NCI-H2227 treated with DMSO at 0.1 percent for 48 hours (cell line): ENCODE measurements at regions not wholly inside any gene's neighbourhood (a gene's known extent, or its start where the extent isn't known, plus 50 kb on each side); places are given as distances from the start of the nearest gene placed in this dataset.
"Not testable (repeated sequence)": the region's sequence is repeated elsewhere in the genome, so short reads cannot be mapped to it uniquely, and the experiment has no call there.

ENCODE experiments used
- DNase-seq: peaks from one replicate; lab custom pipeline; 2025; lab: John Stamatoyannopoulos, UW

GRCh38 chr13:62104136-62104535, 688.5 kb upstream of the PCDH20 start:
- not testable (repeated sequence) for DNase-seq

GRCh38 chr13:62096652-62097051, 681.0 kb upstream of the PCDH20 start:
- DNase-seq: no peak

- no peak for DNase-seq
Measured at GRCh38 chr13:62094932-62095331, 679.3 kb upstream of the PCDH20 start.

GRCh38 chr13:62093984-62094780, 678.5 kb upstream of the PCDH20 start:
- DNase-seq: peak; percentile 66

- no peak for DNase-seq
Measured at GRCh38 chr13:62092949-62093348, 677.3 kb upstream of the PCDH20 start.

- no peak for DNase-seq
Measured at GRCh38 chr13:62092536-62092935, 676.9 kb upstream of the PCDH20 start.

- DNase-seq: no peak
Measured at GRCh38 chr13:62088165-62088564, 672.5 kb upstream of the PCDH20 start.

GRCh38 chr13:62087124-62087523, 671.5 kb upstream of the PCDH20 start:
- DNase-seq: peak; percentile 43

- no peak for DNase-seq
Measured at GRCh38 chr13:62085337-62086229, 669.9 kb upstream of the PCDH20 start.

GRCh38 chr13:62084728-62085127, 669.1 kb upstream of the PCDH20 start:
- no peak for DNase-seq

GRCh38 chr13:62067821-62068220, 652.2 kb upstream of the PCDH20 start:
- DNase-seq: no peak

GRCh38 chr13:62065016-62065415, 649.4 kb upstream of the PCDH20 start:
- no peak for DNase-seq

- DNase-seq: no peak
Measured at GRCh38 chr13:62061751-62062150, 646.1 kb upstream of the PCDH20 start.

- no peak for DNase-seq
Measured at GRCh38 chr13:62060570-62060969, 644.9 kb upstream of the PCDH20 start.

GRCh38 chr13:62057286-62057685, 641.6 kb upstream of the PCDH20 start:
- DNase-seq: peak; percentile 47

GRCh38 chr13:62049992-62050391, 634.3 kb upstream of the PCDH20 start:
- no peak for DNase-seq

GRCh38 chr13:62046512-62046911, 630.9 kb upstream of the PCDH20 start:
- DNase-seq: no peak

GRCh38 chr13:62043600-62043999, 628.0 kb upstream of the PCDH20 start:
- DNase-seq: no peak

- peak; percentile 5 for DNase-seq
Measured at GRCh38 chr13:62040806-62041205, 625.2 kb upstream of the PCDH20 start.

- no peak for DNase-seq
Measured at GRCh38 chr13:62040078-62040477, 624.4 kb upstream of the PCDH20 start.

GRCh38 chr13:62038214-62038613, 622.6 kb upstream of the PCDH20 start:
- DNase-seq: no peak

- DNase-seq: peak; percentile 19
Measured at GRCh38 chr13:62035981-62036380, 620.3 kb upstream of the PCDH20 start.

GRCh38 chr13:62033934-62034333, 618.3 kb upstream of the PCDH20 start:
- no peak for DNase-seq
